ENCODE measurements at regions not wholly inside any gene's neighbourhood (a gene's known extent, or its start where the extent isn't known, plus 50 kb on each side); places are given as distances from the start of the nearest gene placed in this dataset.

DNA sequence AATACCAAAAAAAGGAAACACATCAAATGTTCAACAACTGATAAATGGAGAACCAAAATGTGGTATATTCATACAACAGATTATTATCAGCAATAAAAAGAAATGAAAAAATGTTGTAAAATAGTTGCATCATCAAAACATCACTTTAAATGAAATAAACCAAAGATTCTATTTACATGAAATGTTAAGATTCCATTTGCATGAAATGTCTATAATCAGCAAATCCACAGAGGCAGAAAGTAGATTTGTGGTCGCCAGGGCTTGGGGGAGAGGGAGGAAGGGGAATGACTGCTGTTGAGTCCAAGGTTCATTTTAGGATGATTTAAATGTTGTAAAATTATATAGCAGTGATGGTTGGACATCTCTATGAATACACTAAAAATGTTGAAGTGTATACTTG, 181.9 kb downstream of the RTP5 start:
- Mint-ChIP-seq H3K4me3 (no peak overlapping the region), H3K27me3 (ENCODE audit: low read depth, poor library complexity) (peaks cover 70% of the 10 kb centered on the region), H3K9me3 (peaks cover 22% of the 10 kb centered on the region), H3K27ac (no peak overlapping the region), H3K4me1 (peaks cover under 1% of the 10 kb centered on the region), H3K36me3 (ENCODE audit: low read depth) (peaks cover under 1% of the 10 kb centered on the region)
- TF ChIP-seq, protein P1, sequence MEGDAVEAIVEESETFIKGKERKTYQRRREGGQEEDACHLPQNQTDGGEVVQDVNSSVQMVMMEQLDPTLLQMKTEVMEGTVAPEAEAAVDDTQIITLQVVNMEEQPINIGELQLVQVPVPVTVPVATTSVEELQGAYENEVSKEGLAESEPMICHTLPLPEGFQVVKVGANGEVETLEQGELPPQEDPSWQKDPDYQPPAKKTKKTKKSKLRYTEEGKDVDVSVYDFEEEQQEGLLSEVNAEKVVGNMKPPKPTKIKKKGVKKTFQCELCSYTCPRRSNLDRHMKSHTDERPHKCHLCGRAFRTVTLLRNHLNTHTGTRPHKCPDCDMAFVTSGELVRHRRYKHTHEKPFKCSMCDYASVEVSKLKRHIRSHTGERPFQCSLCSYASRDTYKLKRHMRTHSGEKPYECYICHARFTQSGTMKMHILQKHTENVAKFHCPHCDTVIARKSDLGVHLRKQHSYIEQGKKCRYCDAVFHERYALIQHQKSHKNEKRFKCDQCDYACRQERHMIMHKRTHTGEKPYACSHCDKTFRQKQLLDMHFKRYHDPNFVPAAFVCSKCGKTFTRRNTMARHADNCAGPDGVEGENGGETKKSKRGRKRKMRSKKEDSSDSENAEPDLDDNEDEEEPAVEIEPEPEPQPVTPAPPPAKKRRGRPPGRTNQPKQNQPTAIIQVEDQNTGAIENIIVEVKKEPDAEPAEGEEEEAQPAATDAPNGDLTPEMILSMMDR (IDR thresholded peaks at IDR 0.05), result no peak
- no peak for DNase-seq

DNA sequence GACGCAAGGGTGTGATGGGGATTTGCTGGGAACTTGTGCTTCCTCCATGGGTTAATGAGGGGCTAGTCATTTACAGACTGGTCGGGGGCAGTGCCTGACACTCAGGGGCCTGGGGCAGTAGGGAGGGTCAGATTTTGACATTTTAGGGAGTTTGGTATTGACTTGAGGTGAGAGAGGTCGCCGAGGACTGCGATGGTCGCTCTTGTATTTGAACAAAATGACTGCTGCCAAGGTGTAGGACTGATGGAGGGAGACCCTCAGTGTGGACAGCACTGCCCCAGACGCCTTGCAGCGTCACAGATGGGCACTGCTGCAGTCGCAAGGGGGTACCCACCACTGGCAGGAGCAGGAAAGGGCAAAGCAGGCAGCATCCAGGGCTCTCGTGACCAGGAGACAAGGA, 182.9 kb downstream of the RTP5 start:
- H3K36me3 Mint-ChIP-seq (ENCODE audit: low read depth), result no peaks in the 10 kb centered on the region
- peaks cover 22% of the 10 kb centered on the region for H3K9me3 Mint-ChIP-seq
- H3K4me1 Mint-ChIP-seq, result no peaks in the 10 kb centered on the region
- TF ChIP-seq, protein P1 (IDR thresholded peaks at IDR 0.05), result no peak
- DNase-seq, result no peak
- H3K27ac Mint-ChIP-seq, result no peak overlapping the region
- H3K27me3 Mint-ChIP-seq (ENCODE audit: low read depth, poor library complexity), result peaks cover 73% of the 10 kb centered on the region
- H3K4me3 Mint-ChIP-seq, result no peak overlapping the region

DNA sequence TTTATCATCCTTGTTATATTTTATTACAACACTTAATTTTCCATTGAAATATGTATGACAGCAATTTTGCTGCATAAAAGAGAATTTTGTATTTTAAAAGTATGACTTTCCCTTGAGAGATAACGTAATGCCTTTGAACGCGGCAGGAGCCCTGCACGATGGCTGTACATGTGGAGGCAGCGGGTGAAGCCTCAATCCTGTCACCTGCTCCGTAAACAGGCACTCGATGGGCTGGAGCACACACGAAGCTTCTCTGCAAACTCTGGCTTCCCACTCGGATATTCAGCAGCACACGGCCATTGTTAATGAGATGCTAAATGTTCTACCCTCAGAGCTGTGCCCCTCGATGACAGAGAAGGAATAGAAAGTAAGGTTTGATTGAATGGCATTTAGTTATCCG, 184.4 kb downstream of the RTP5 start:
- peaks cover 7% of the 10 kb centered on the region for H3K9me3 Mint-ChIP-seq

DNA sequence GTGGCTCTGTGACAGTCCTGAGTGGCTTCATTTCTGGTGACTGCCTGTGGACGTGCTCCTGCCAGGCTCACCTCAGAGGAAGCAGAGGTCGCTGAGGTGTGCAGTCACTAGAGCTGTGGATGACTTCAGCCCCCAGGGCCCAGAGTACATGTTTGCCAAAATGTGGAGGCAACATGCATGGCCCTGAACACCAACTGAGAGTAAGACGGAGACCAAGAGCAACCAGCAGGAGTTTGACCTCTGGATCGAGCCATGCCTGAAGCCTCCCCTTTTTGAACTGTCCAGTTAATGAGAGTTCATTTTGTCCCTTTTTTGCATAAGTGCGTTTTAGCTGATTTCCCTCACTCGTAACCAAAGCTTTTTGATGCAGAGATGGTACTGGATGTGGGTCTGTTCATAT, 184.9 kb downstream of the RTP5 start:
- Mint-ChIP-seq H3K27me3 (ENCODE audit: low read depth, poor library complexity) (peaks cover 64% of the 10 kb centered on the region), H3K36me3 (ENCODE audit: low read depth) (no peaks in the 10 kb centered on the region), H3K4me1 (no peaks in the 10 kb centered on the region), H3K9me3 (peaks cover 5% of the 10 kb centered on the region), H3K4me3 (no peak overlapping the region), H3K27ac (no peak overlapping the region)
- no peak for DNase-seq
- TF ChIP-seq, protein P1 (IDR thresholded peaks at IDR 0.05), result no peak

More for the DNA sequence above, 184.4 kb downstream of the RTP5 start:
- Mint-ChIP-seq H3K27me3 (ENCODE audit: low read depth, poor library complexity) (peaks cover 69% of the 10 kb centered on the region), H3K36me3 (ENCODE audit: low read depth) (no peaks in the 10 kb centered on the region), H3K4me1 (no peaks in the 10 kb centered on the region), H3K27ac (no peak overlapping the region), H3K4me3 (no peak overlapping the region)
- no peak for DNase-seq
- TF ChIP-seq, protein P1 (IDR thresholded peaks at IDR 0.05), result no peak

DNA sequence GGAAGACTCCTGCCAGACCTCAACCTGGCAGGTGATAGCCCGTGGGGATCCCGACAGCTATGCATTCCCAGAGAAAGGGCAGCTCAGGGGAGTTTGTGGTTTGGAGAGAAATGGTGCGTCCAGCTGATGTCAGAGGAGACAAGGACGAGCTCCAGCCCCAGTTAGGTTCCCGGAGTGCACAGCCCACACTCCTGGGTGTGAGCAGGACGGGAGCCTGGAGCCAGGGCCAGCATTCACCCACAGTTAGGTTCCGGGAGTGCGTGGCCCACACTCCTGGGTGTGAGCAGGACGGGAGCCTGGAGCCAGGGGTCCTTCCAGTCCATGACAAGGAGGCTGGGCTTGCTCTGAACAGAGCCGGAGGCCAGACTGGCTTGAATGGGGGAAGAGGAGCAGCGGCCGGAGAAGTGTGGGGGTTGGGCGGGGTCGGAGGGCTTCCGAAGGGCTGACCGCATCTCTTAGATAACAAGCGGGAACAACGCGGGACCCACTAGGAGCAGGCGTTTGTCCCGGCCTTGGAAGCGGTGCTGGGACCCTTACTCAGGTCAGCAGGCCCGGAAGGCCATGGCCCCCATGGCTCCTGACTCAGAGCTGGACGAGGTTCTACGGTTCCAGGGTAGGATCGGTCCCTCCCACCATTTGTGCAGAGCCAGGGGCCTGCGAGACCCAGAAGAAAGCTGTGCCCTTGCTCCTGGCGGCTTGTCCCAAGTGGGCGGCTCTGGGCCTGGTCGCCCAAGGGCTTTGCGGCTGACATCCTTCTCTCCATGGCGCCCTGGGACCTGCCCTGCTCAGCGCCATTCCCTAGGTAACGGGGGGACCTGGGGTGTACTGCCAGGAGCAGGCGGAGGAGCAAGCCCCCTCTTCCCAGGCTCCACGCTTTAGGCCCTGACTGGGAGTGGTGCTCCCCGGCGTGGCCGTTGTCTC, 185.6 kb downstream of the RTP5 start:
- DNase-seq, result no peak
- TF ChIP-seq, protein P1 (IDR thresholded peaks at IDR 0.05), result no peak
- Mint-ChIP-seq H3K4me3 (no peak overlapping the region), H3K27me3 (ENCODE audit: low read depth, poor library complexity) (peaks cover 62% of the 10 kb centered on the region), H3K27ac (no peak overlapping the region), H3K4me1 (no peaks in the 10 kb centered on the region), H3K9me3 (peaks cover 6% of the 10 kb centered on the region), H3K36me3 (ENCODE audit: low read depth) (no peaks in the 10 kb centered on the region)

DNA sequence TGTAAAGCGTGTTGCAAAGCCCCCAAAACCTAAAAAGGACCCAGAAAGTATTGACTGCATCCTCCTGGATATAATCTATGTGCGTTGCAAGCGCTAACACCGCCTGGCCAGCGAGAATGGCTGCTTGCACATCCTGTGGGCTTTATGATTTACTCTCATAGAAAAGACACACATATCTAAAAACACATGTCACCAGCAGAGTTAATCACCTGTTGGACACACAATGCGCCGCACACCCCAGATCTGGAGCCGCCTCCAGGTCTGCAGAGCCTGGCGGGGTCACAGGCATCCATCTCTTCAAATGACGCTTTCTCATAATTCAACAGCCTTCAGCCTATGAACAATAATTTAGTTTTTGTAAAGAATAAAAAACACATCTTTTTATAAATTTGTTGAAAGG, 186.5 kb downstream of the RTP5 start:
- no peaks in the 10 kb centered on the region for H3K36me3 Mint-ChIP-seq (ENCODE audit: low read depth)
- peaks cover 59% of the 10 kb centered on the region for H3K27me3 Mint-ChIP-seq (ENCODE audit: low read depth, poor library complexity)
- no peak overlapping the region for H3K27ac Mint-ChIP-seq
- H3K4me1 Mint-ChIP-seq, result no peaks in the 10 kb centered on the region
- H3K4me3 Mint-ChIP-seq, result no peak overlapping the region
- DNase-seq, result no peak
- TF ChIP-seq, protein P1 (IDR thresholded peaks at IDR 0.05), result no peak
- H3K9me3 Mint-ChIP-seq, result peaks cover 15% of the 10 kb centered on the region

Measured in nephron progenitor cell (in vitro differentiated cells).